ENCODE measurements at regions not wholly inside any gene's neighbourhood (a gene's known extent, or its start where the extent isn't known, plus 50 kb on each side); places are given as distances from the start of the nearest gene placed in this dataset.

- ChIA-PET CTCF (no interaction called here), POLR2A (no interaction called here)
- no peaks in the 10 kb centered on the region; the same call in none of the 2 replicates for H3K27me3 ChIP-seq (ENCODE audit: control insufficient read depth, insufficient read depth, low read length)
- no peaks in the 10 kb centered on the region for H3K9me3 ChIP-seq (ENCODE audit: control insufficient read depth, insufficient read depth, low read depth, low read length)
- no peak for ATAC-seq
- DNase-seq (ENCODE audit: low read depth, low spot score), result no peak
- no peak overlapping the region for H3K27ac ChIP-seq (ENCODE audit: low read length)
- no peaks in the 10 kb centered on the region for H3K36me3 ChIP-seq (ENCODE audit: control insufficient read depth, insufficient read depth, low read length)
- H3K4me3 ChIP-seq (ENCODE audit: low read depth in 2 of 2, low read length in 2 of 2), result no peak overlapping the region
- no peaks in the 10 kb centered on the region for H3K4me1 ChIP-seq (ENCODE audit: control insufficient read depth, insufficient read depth, low read length)
- no TSS peak for BruUV-seq (replicated peaks)
- in situ Hi-C loops (cut with HindIII; ENCODE audit: low pct_unique_long_range_greater_than_20kb, low sequenced_read_pairs) (no loop called here), intact Hi-C loops (cut with micrococcal nuclease; ENCODE audit: unreplicated experiment) (no loop called here)
- TF ChIP-seq REST (IDR thresholded peaks at IDR 0.05; ENCODE audit: insufficient read depth in 1 of 2, low read depth in 2 of 2, low read length in 1 of 2) (no peak), TCF7L2 (IDR thresholded peaks at IDR 0.05; ENCODE audit: low read depth, low read length) (no peak), POLR2AphosphoS5 (IDR thresholded peaks at IDR 0.05; ENCODE audit: low read depth, low read length) (no peak), SIN3A (IDR thresholded peaks at IDR 0.05; ENCODE audit: borderline replicate concordance, insufficient read depth, low read depth, low read length) (no peak), CTCF (IDR thresholded peaks at IDR 0.05) (no peak)
Measured at GRCh38 chr11:79615425-79615824, 174.6 kb upstream of the TENM4 start.

GRCh38 chr11:79610678-79611077 is 169.8 kb upstream of the TENM4 start:
- ChIA-PET CTCF (no interaction called here), POLR2A (no interaction called here)
- intact Hi-C loops (cut with micrococcal nuclease; ENCODE audit: unreplicated experiment), result no loop called here
- H3K4me1 ChIP-seq (ENCODE audit: control insufficient read depth, insufficient read depth, low read length), result no peaks in the 10 kb centered on the region
- no peak for ATAC-seq
- BruUV-seq (replicated peaks), result no TSS peak
- no peak overlapping the region for H3K27ac ChIP-seq (ENCODE audit: low read length)
- no peaks in the 10 kb centered on the region for H3K36me3 ChIP-seq (ENCODE audit: control insufficient read depth, insufficient read depth, low read length)
- in situ Hi-C loops (cut with HindIII; ENCODE audit: low pct_unique_long_range_greater_than_20kb, low sequenced_read_pairs), result no loop called here
- DNase-seq (ENCODE audit: low read depth, low spot score), result no peak
- peaks cover 1% of the 10 kb centered on the region for H3K27me3 ChIP-seq (ENCODE audit: control insufficient read depth, insufficient read depth, low read length)
- TF ChIP-seq CTCF (IDR thresholded peaks at IDR 0.05), result 0 out of 2 replicates have a peak, but pooled peaks have one; percentile 9
- no peak for TF ChIP-seq TCF7L2 (IDR thresholded peaks at IDR 0.05; ENCODE audit: low read depth, low read length)
- no peak for TF ChIP-seq SIN3A (IDR thresholded peaks at IDR 0.05; ENCODE audit: borderline replicate concordance, insufficient read depth, low read depth, low read length)
- no peak for TF ChIP-seq REST (IDR thresholded peaks at IDR 0.05; ENCODE audit: insufficient read depth in 1 of 2, low read depth in 2 of 2, low read length in 1 of 2)
- no peak for TF ChIP-seq POLR2AphosphoS5 (IDR thresholded peaks at IDR 0.05; ENCODE audit: low read depth, low read length)
- no peak overlapping the region for H3K4me3 ChIP-seq (ENCODE audit: low read depth in 2 of 2, low read length in 2 of 2)
- H3K9me3 ChIP-seq (ENCODE audit: control insufficient read depth, insufficient read depth, low read depth, low read length), result no peaks in the 10 kb centered on the region

Measured in Panc1 (cell line).